GM19324 (cell line): ENCODE measurements at regions not wholly inside any gene's neighbourhood (a gene's known extent, or its start where the extent isn't known, plus 50 kb on each side); places are given as distances from the start of the nearest gene placed in this dataset.

Source experiments
- ATAC-seq: cut with Tn5 transposase; IDR thresholded peaks from one replicate; pipeline ENCODE4 v1.9.1; 2021; ENCODE audit warnings: mild to moderate bottlenecking, moderate library complexity; ENCODE audit not compliant: unreplicated experiment, low FRiP score

- no peak for ATAC-seq
Observed at GRCh38 chr3:182692695-182693094, 100.6 kb upstream of the ATP11B start.

- ATAC-seq = no peak
Observed at GRCh38 chr3:182693723-182694122, 99.6 kb upstream of the ATP11B start.

DNA sequence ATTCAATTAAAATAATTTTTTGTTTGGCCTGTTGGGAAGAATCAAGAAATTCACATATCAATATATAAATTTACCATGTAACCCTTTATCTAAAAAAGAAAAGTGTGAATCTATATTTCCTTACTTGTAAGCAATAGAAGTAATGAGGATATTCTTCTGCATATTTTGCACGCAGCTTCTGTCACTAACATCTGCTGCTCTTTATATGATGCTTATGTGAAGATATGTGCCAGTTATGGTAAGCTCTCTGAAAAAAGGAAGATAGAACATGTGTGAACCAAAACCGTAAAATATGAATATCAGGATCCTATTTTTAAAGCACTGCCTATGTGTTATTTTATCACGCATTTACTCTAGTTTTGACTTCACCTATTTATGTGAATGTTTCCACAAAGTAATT, 96.4 kb upstream of the ATP11B start:
- ATAC-seq = no peak

GRCh38 chr3:182697345-182697919, 95.9 kb upstream of the ATP11B start:
- no peak for ATAC-seq

DNA sequence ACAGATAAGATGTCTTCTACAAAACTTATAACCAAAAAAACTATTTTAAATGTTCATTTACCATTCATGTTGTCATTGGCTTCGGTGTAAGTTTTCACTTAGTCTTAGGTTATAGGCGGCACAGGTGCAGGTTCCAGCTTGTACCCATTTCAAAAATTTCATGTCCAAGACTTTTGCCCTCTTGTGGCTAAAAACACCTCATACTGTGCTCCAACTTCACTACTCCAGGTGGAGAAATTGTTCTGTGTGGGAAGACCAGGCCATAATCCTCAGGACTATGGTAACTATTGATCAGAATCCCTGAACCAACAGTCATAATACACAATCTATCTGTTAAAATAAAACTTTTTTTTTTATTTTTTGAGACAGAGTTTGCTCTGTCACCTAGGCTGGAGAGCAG, 95.2 kb upstream of the ATP11B start:
- no peak for ATAC-seq

DNA sequence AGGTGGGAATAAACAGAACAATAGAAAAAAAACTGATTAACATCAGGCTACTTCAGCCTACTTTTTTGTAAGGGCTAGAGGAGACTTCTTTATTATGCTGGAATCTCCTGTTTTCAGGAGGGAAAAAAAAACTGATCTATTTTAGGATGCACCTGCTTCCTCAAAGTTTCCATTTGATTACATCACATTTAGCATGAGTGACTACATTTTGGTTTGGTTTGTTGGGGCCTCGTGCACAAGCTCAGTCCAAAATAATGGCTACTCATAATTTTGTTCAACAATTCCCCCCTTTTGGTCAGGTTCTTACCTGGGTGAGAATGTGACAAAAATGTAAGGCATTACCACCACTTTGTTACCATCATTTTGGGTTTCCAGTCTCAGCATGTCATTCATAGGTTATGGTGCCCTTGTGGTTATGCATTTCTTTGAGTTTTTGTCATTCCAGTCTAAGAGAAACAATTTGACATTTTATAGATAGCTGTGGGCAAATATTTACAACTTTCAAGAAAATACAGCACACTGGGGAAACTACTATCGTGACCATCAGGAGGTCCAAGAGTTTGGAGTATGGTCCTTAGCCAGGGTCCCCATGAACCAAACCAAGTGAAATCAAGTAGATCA, 93.6 kb upstream of the ATP11B start:
- no peak for ATAC-seq

GRCh38 chr3:182702216-182702615, 91.1 kb upstream of the ATP11B start:
- ATAC-seq = no peak

- ATAC-seq = no peak
Observed at GRCh38 chr3:182703233-182703632, 90.1 kb upstream of the ATP11B start.

DNA sequence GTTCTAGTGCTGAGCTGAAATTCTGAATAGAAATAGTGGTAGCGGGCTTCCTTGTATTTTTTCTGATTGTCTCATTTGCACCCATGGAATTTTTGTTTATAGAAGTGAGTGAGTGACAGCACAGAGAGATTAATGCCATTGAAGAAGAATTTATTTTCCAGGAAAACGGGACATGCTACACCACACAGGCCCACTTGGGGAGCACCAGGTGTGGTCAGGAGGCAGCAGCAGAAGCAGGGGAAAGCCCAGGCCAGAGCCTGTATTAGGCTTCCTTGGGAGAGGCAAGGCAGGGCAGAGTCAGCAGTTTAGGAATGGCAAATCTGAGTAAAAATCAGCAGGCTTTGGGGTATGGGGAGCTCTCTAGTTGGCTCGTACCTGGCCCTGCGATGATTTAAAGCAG, 88.4 kb upstream of the ATP11B start:
- no peak for ATAC-seq

DNA sequence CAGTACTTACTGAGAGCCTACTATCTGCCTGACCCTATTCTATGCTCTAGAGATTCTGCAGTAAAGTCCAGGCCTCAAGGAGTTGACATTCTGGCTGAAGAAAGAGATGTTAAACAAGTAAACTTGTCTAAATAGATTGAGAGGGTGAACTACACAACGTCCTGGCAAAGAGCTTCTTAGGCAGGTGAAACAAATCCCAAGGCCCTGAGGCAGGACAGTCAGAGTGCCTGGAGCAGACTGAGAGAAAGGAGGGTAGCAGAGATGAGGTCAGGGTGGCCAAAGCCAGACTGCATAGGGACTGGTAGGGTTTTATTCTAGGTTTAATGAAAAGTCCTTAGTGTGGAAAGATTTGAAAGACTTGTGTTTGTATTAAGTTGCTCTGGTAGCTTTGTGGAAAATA, 84.5 kb upstream of the ATP11B start:
- ATAC-seq = no peak

DNA sequence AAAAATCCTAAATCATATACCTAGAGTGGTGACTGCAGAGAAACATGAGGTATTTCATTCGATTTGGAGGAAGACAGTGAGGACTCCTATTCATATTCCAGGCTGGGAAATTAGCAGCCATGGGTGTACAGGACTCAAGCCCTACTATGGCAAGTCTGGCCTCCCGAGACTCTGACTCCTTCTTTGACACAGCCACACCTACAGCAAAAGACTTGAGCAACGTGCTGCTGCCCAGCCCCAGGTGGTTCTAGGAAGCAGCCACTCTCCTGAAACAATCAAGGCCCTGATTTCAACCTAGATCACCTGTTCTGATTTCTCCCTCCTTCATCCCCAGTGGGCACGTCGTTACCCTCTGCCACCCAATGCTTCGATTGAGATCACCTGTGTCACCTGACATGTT, 84.0 kb upstream of the ATP11B start:
- no peak for ATAC-seq

- ATAC-seq = no peak
Observed at GRCh38 chr3:182710557-182711157, 82.6 kb upstream of the ATP11B start.

- ATAC-seq = no peak
Observed at GRCh38 chr3:182711261-182711683, 82.0 kb upstream of the ATP11B start.

DNA sequence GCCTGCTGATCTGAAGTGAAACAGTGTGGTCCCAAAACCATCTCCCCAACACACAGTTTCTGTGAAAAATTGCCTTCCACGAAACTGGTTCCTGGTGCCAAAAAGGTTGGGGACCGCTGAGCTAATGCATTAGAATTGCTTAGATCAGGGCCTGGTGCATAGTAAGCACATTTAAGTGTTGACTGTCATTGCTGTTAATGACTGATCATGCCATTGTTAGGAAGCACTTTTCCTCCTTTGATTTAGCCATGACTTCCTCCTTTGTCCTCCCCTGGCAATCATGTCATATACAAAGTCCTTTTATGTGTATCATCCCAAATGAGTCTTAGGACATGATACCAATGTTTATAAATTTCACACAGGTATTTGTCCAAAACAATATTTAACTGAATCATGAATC, 81.5 kb upstream of the ATP11B start:
- no peak for ATAC-seq

- ATAC-seq = no peak
Observed at GRCh38 chr3:182713111-182713510, 80.2 kb upstream of the ATP11B start.

DNA sequence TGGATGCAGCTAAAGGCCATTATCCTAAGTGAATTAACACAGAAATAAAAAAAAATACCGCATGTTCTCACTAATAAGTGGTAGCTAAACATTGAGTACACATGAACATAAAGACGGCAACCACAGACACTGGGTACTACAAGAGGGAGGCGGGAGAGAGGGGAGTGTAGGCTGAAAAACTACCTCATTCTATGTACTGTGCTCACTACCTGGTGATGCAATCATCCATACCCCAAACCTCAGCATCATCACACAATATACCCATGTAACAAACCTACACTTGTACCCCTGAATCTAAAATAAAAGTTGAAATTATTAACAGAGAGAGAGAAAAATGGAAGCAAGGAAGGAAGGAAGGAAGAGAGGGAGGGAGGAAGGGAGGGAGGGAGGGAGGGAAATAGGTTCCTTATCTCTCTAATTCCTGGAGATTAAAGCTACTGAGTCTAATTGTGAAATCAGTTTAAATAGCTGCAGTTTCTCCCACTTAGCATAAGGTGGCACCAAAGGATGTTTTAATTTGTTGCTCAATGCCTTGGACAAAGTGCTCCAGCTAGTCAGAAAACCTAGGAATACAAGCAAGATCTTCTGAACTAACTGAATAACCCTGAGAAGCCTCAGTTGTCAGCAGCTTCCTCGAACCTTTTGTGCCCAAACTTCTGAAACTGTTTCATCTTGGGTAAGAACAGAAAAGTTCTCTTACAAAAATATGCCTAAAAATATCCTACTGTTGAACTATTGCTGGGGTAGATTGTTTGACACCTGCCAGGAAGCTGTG, 79.4 kb upstream of the ATP11B start:
- ATAC-seq = no peak

DNA sequence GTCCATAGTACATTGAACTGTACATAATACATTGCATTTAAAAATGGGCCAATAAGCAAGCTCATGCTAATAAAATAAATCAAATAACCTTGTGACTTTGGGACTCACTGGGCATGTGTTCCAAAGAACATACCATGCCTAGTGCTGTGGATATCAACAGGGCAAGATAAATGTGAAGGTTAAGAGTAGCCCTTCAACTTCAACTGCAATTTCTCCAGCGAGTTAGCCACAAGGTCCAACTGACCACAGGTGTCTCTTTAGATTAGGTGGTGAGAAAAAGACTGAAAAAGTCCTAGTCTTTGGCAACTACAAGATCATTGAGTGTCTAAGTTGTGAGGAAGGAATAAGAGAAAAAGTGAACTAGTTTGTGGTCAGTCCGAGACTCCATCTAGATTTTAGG, 78.3 kb upstream of the ATP11B start:
- no peak for ATAC-seq

DNA sequence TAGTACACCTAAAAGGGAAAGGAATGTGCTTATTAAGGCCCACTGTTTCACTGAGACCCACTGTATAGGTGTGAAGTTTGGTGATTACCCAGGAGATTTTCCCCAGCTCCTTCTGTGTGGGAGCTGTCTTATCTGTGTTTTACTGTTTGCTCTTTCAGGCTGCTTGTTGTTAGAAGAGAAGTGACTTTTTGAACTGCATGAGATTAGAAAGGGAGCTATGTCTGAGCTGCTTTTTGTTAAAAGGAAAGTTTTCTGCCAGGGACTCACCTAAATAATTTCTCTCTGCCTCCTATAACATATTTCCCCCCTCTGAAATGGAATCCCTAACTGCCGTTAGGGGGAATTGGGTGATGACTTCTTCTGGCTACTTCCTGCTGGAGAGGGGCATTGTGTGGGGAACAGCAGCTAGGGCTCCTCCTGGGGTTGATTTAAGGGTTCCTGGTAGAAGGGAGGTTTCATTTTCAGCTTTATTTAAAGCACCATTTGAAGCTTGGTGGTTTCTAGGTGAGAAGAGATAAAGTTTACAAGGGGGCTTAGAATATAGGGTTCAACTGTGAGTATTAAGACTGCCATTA, 77.1 kb upstream of the ATP11B start:
- peak; percentile 44 for ATAC-seq

GRCh38 chr3:182717216-182717615, 76.1 kb upstream of the ATP11B start:
- ATAC-seq = peak; percentile 84

DNA sequence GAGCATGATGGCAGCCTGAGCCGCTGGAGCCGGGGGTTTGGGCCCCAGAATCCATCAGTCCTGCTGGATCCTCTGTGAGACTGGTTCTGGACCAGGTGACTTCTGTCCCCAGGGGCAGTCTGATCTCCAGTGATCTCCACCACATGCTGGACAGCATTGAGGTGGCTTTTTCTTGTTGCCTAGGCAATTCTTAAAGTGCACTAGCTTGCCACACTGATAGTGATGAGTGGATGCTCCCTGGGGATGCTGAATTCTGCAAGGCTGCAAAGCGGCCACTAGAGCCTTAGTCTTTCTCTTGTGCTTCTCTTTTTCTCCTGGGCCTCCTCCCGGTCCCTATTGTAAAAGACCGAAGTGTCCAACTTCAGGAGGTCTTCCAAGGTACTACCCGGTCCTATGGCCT, 70.4 kb upstream of the ATP11B start:
- ATAC-seq = no peak

DNA sequence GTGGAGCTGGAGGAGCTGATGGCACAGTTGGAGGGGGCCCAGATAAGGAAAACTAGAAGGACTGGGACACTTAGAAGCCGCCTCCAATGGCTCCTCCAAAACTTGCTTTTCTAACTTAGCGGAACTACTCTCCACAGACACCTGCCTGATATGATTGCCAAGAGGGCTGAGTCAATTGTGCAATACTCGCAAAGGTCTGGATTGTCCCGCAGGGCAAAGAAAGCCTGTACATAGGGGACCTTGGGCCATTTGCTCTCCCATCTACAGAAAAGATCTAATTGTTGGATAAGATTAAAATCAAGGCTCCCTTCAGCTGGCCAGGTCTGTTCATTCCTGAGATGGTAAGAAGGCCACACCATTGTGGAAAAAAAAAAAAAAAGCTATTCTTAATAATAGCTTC, 69.7 kb upstream of the ATP11B start:
- no peak for ATAC-seq
